ENCODE measurements at regions not wholly inside any gene's neighbourhood (a gene's known extent, or its start where the extent isn't known, plus 50 kb on each side); places are given as distances from the start of the nearest gene placed in this dataset.

GRCh38 chr5:3654515-3654914 lies 58.9 kb downstream of the IRX1 start:
- in situ Hi-C loops (cut with HindIII; ENCODE audit: low pct_unique_long_range_greater_than_20kb, low sequenced_read_pairs): no loop called here
- no peak for DNase-seq (ENCODE audit: low read depth in 1 of 2, low spot score in 1 of 2)
- TF ChIP-seq JUND (IDR thresholded peaks at IDR 0.05; ENCODE audit: low read depth): no peak

GRCh38 chr5:3656803-3657202 lies 61.2 kb downstream of the IRX1 start:
- in situ Hi-C loops (cut with HindIII; ENCODE audit: low pct_unique_long_range_greater_than_20kb, low sequenced_read_pairs): no loop called here
- DNase-seq (ENCODE audit: low read depth in 1 of 2, low spot score in 1 of 2): no peak
- TF ChIP-seq JUND (IDR thresholded peaks at IDR 0.05; ENCODE audit: low read depth): no peak

DNA sequence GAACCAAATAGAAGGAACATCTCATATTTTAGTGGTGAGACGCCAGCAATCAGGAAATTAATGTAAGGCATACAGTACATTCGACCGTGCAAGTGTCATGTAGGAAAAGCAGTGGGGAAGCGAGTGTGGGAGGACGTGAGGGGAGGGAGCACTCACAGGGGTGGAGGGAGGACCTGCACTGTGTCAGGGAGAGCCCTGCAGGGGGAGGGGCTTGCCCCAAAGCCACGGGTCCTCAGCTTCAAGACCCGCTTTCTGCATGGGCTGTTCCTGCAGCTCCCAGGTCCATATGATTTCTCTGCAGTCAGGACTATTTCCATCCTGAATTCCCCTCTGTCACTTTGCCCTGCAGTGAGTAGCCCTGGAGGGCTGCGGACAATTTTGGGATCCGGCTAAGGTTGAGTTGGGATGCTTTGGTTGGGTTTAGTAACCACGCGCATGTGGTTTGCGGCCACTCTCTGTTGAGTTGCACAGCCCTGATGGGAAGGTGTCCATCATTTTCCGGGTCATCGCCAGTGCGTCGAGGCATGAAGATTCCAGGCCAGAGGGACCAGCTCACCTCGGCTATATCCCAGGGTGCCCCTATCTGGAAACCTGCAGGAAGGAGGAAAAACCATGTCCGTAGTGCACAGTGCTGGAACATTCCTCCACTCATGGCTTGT lies 61.9 kb downstream of the IRX1 start:
- in situ Hi-C loops (cut with HindIII; ENCODE audit: low pct_unique_long_range_greater_than_20kb, low sequenced_read_pairs): no loop called here
- DNase-seq (ENCODE audit: low read depth in 1 of 2, low spot score in 1 of 2): no peak
- no peak for TF ChIP-seq JUND (IDR thresholded peaks at IDR 0.05; ENCODE audit: low read depth)

DNA sequence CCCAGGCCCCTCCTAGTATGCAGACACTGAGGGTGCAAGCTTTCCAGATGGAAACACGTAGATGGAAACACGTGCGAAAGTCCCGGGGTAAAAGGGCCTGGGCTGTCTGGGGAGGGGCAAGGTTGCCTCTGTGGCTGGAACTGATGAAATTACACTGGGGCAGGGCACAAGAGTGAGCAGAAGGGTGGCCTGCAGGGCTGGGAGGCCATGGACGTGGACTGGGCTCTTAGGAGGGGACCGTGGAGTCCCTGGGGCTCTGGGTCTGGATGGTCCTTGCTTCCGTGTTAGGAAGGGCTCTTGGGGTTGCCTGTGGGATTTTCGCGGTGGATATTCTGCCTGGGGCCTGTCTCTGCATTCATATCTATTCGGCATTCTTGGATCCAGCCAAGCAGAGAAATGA lies 63.3 kb downstream of the IRX1 start:
- TF ChIP-seq JUND (IDR thresholded peaks at IDR 0.05; ENCODE audit: low read depth): no peak
- in situ Hi-C loops (cut with HindIII; ENCODE audit: low pct_unique_long_range_greater_than_20kb, low sequenced_read_pairs): no loop called here
- DNase-seq (ENCODE audit: low read depth in 1 of 2, low spot score in 1 of 2): no peak

GRCh38 chr5:3659907-3660306 lies 64.3 kb downstream of the IRX1 start:
- DNase-seq (ENCODE audit: low read depth in 1 of 2, low spot score in 1 of 2): no peak
- in situ Hi-C loops (cut with HindIII; ENCODE audit: low pct_unique_long_range_greater_than_20kb, low sequenced_read_pairs): no loop called here
- no peak for TF ChIP-seq JUND (IDR thresholded peaks at IDR 0.05; ENCODE audit: low read depth)

- no peak for DNase-seq (ENCODE audit: low read depth in 1 of 2, low spot score in 1 of 2)
- in situ Hi-C loops (cut with HindIII; ENCODE audit: low pct_unique_long_range_greater_than_20kb, low sequenced_read_pairs): no loop called here
- TF ChIP-seq JUND (IDR thresholded peaks at IDR 0.05; ENCODE audit: low read depth): no peak
Measured at GRCh38 chr5:3660630-3661029, 65.0 kb downstream of the IRX1 start.

- no peak for DNase-seq (ENCODE audit: low read depth in 1 of 2, low spot score in 1 of 2)
- in situ Hi-C loops (cut with HindIII; ENCODE audit: low pct_unique_long_range_greater_than_20kb, low sequenced_read_pairs): no loop called here
- TF ChIP-seq JUND (IDR thresholded peaks at IDR 0.05; ENCODE audit: low read depth): no peak
Measured at GRCh38 chr5:3661755-3662296, 66.2 kb downstream of the IRX1 start.

- in situ Hi-C loops (cut with HindIII; ENCODE audit: low pct_unique_long_range_greater_than_20kb, low sequenced_read_pairs): no loop called here
- no peak for TF ChIP-seq JUND (IDR thresholded peaks at IDR 0.05; ENCODE audit: low read depth)
- no peak for DNase-seq (ENCODE audit: low read depth in 1 of 2, low spot score in 1 of 2)
Measured at GRCh38 chr5:3662344-3662743, 66.7 kb downstream of the IRX1 start.

- in situ Hi-C loops (cut with HindIII; ENCODE audit: low pct_unique_long_range_greater_than_20kb, low sequenced_read_pairs): no loop called here
- no peak for TF ChIP-seq JUND (IDR thresholded peaks at IDR 0.05; ENCODE audit: low read depth)
Measured at GRCh38 chr5:3671337-3671736, 75.7 kb downstream of the IRX1 start.

DNA sequence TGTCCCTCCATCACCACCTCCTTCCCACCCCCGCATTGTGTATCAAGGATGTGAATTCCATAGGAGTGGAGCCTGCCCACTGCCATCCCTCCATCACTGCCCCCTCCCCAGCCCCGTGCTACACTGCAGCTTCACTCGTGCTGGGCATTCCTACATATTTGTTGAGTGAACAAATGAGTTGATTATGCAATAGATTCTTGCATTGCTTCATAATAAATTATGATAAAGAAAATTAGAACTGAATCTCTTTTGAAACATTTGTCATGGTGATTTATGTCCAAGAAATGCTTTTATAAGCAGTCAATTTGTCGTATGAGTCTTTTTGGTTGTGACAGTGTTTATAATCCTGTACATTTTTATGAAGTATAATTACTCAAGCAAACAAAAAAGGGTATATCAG lies 83.2 kb downstream of the IRX1 start:
- in situ Hi-C loops (cut with HindIII; ENCODE audit: low pct_unique_long_range_greater_than_20kb, low sequenced_read_pairs): no loop called here
- DNase-seq (ENCODE audit: low read depth in 1 of 2, low spot score in 1 of 2): no peak
- no peak for TF ChIP-seq JUND (IDR thresholded peaks at IDR 0.05; ENCODE audit: low read depth)

More at GRCh38 chr5:3671337-3671736, 75.7 kb downstream of the IRX1 start:
- DNase-seq (ENCODE audit: low read depth in 1 of 2, low spot score in 1 of 2): no peak

DNA sequence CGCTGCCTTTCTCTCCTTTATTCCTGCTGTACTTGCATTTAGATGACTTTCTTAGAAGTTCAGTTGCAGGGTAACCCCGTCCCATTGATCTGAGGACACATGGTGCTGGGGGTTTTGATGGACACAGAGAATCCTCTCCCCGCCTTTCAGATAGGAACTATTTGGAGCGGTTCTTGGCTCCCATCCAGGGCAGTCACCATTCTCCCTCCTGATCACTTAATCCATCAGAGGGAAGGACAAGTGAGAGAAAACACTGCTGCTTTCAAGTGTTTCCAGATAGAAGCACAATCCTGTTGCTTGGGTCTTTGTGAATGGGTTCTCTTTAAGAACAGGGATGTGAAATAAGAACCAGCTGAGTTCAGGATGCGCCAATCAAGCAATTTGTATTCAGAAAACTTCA lies 85.2 kb downstream of the IRX1 start:
- no peak for DNase-seq (ENCODE audit: low read depth in 1 of 2, low spot score in 1 of 2)
- in situ Hi-C loops (cut with HindIII; ENCODE audit: low pct_unique_long_range_greater_than_20kb, low sequenced_read_pairs): no loop called here
- no peak for TF ChIP-seq JUND (IDR thresholded peaks at IDR 0.05; ENCODE audit: low read depth)

DNA sequence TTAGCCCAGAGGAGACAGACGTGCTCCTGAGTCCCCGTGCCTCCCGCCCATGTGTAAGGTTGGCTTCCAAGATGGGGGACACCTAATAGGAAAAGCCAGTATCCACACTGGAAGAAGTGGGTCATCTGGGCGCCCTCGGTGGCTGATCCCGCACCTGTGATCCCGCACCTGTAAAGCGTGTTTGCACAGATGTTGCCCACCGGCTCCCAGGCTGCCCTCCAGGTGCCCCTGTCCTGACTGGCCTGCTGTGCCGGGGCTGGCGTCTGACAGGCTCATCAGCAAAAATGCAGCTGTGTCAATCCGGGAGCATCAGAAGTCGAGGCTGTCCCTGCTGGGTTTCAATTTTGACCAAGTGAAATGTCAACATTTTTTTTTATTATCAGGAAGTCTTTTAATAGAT lies 88.5 kb downstream of the IRX1 start:
- no peak for TF ChIP-seq JUND (IDR thresholded peaks at IDR 0.05; ENCODE audit: low read depth)
- in situ Hi-C loops (cut with HindIII; ENCODE audit: low pct_unique_long_range_greater_than_20kb, low sequenced_read_pairs): no loop called here
- no peak for DNase-seq (ENCODE audit: low read depth in 1 of 2, low spot score in 1 of 2)

GRCh38 chr5:3684771-3685354 lies 89.2 kb downstream of the IRX1 start:
- no peak for DNase-seq (ENCODE audit: low read depth in 1 of 2, low spot score in 1 of 2)
- TF ChIP-seq JUND (IDR thresholded peaks at IDR 0.05; ENCODE audit: low read depth): no peak
- in situ Hi-C loops (cut with HindIII; ENCODE audit: low pct_unique_long_range_greater_than_20kb, low sequenced_read_pairs): no loop called here

GRCh38 chr5:3694819-3695218 lies 99.2 kb downstream of the IRX1 start:
- in situ Hi-C loops (cut with HindIII; ENCODE audit: low pct_unique_long_range_greater_than_20kb, low sequenced_read_pairs): no loop called here
- DNase-seq (ENCODE audit: low read depth in 1 of 2, low spot score in 1 of 2): no peak
- no peak for TF ChIP-seq JUND (IDR thresholded peaks at IDR 0.05; ENCODE audit: low read depth)
